ENCODE measurements at regions not wholly inside any gene's neighbourhood (a gene's known extent, or its start where the extent isn't known, plus 50 kb on each side); places are given as distances from the start of the nearest gene placed in this dataset.

DNA sequence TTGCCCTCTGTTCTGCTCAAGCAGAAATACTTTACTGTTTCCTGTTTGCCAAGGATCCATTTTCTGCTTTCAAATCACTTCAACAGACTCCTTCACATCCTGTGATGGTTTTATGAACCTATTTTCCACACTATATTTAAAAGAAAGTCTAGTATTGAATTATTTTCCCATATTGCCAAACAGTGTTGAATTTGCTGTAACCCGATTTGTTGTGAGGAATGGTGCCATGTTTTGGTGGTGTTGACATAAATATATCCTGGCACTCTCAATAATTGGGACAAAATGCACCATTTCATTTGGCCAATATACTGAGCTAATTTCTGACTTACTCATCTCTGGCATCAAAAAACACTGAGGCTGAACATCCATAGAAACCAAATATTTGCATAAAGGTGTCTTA is 615.4 kb upstream of the SEMA3D start:
- TF ChIP-seq, protein P1, sequence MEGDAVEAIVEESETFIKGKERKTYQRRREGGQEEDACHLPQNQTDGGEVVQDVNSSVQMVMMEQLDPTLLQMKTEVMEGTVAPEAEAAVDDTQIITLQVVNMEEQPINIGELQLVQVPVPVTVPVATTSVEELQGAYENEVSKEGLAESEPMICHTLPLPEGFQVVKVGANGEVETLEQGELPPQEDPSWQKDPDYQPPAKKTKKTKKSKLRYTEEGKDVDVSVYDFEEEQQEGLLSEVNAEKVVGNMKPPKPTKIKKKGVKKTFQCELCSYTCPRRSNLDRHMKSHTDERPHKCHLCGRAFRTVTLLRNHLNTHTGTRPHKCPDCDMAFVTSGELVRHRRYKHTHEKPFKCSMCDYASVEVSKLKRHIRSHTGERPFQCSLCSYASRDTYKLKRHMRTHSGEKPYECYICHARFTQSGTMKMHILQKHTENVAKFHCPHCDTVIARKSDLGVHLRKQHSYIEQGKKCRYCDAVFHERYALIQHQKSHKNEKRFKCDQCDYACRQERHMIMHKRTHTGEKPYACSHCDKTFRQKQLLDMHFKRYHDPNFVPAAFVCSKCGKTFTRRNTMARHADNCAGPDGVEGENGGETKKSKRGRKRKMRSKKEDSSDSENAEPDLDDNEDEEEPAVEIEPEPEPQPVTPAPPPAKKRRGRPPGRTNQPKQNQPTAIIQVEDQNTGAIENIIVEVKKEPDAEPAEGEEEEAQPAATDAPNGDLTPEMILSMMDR (IDR thresholded peaks at IDR 0.05), result no peak
- TF ChIP-seq POLR2A (IDR thresholded peaks at IDR 0.05), result no peak
